DOHH2 (cell line): ENCODE measurements at regions not wholly inside any gene's neighbourhood (a gene's known extent, or its start where the extent isn't known, plus 50 kb on each side); places are given as distances from the start of the nearest gene placed in this dataset.
"Not testable (repeated sequence)": the region's sequence is repeated elsewhere in the genome, so short reads cannot be mapped to it uniquely, and the experiment has no call there.

Experiments
- H3F3A ChIP-seq: fragments of 200-600 bp; sonication (generic), shearing (Covaris generic); 2 replicates; pipeline ENCODE4 v1.6.0; 2016; ENCODE audit warnings: antibody characterized with exemption, mild to moderate bottlenecking; ENCODE audit not compliant: control insufficient read depth, insufficient read depth
- H3K27ac ChIP-seq: fragments of 200-600 bp; sonication (generic); 2 replicates; pipeline ENCODE4 v1.5.1; 2014; ENCODE audit warnings: low read depth, mild to moderate bottlenecking, low read length, moderate library complexity
- H3K27me3 ChIP-seq: fragments of 200-600 bp; sonication (generic); 2 replicates; pipeline ENCODE4 v1.6.1; 2014; ENCODE audit warnings: mild to moderate bottlenecking, low read length, mixed read lengths; ENCODE audit not compliant: control insufficient read depth
- H3K36me3 ChIP-seq: fragments of 200-600 bp; sonication (generic); 2 replicates; pipeline ENCODE4 v1.6.1; 2014; ENCODE audit warnings: mild to moderate bottlenecking, low read length, moderate library complexity, mixed read lengths; ENCODE audit not compliant: control insufficient read depth
- H3K4me1 ChIP-seq: fragments of 200-600 bp; sonication (generic); 2 replicates; pipeline ENCODE4 v1.6.1; 2014; ENCODE audit warnings: mild to moderate bottlenecking, low read length, mixed read lengths; ENCODE audit not compliant: control insufficient read depth
- H3K4me2 ChIP-seq: fragments of 200-600 bp; sonication (generic); 2 replicates; pipeline ENCODE4 v1.6.0; 2014; ENCODE audit warnings: mild to moderate bottlenecking, low read length, moderate library complexity
- H3K4me3 ChIP-seq: fragments of 200-600 bp; sonication (generic); 2 replicates; pipeline ENCODE4 v1.5.1; 2014; ENCODE audit warnings: mild to moderate bottlenecking, low read length, mixed read lengths
- H3K79me2 ChIP-seq: fragments of 200-600 bp; sonication (generic); 2 replicates; pipeline ENCODE4 v1.6.1; 2014; ENCODE audit warnings: mild to moderate bottlenecking, low read length, mixed read lengths; ENCODE audit not compliant: control insufficient read depth
- H3K9me2 ChIP-seq: fragments of 200-600 bp; sonication (generic); replicated peaks from 2 replicates; pipeline ENCODE4 v1.6.1; 2014; ENCODE audit warnings: mild to moderate bottlenecking, low read length, mixed read lengths; ENCODE audit not compliant: control insufficient read depth
- H3K9me3 ChIP-seq: fragments of 200-600 bp; sonication (generic); 2 replicates; pipeline ENCODE4 v1.6.1; 2014; ENCODE audit warnings: antibody characterized with exemption, low read length, mixed read lengths; ENCODE audit not compliant: control insufficient read depth, insufficient read depth
- H4K20me1 ChIP-seq: fragments of 200-600 bp; sonication (generic); 2 replicates; pipeline ENCODE4 v1.6.0; 2014; ENCODE audit warnings: low read depth, mild to moderate bottlenecking, antibody characterized with exemption, low read length, moderate library complexity; ENCODE audit not compliant: control insufficient read depth, insufficient read depth
- EZH2phosphoT487 ChIP-seq: fragments of 200-600 bp; sonication (generic); IDR thresholded peaks from 2 replicates; pipeline ENCODE4 v1.6.1; 2017; ENCODE audit warnings: borderline replicate concordance, mild to moderate bottlenecking, antibody characterized with exemption, low read length, moderate library complexity, mixed read lengths
- TF ChIP-seq, protein P1 (sequence below): fragments of 200-600 bp; sonication (generic); IDR thresholded peaks from one replicate; pipeline ENCODE4 v1.5.1; 2014; ENCODE audit warnings: antibody characterized with exemption, mild to moderate bottlenecking, low read depth, low read length; ENCODE audit not compliant: poor library complexity, severe bottlenecking

DNA sequence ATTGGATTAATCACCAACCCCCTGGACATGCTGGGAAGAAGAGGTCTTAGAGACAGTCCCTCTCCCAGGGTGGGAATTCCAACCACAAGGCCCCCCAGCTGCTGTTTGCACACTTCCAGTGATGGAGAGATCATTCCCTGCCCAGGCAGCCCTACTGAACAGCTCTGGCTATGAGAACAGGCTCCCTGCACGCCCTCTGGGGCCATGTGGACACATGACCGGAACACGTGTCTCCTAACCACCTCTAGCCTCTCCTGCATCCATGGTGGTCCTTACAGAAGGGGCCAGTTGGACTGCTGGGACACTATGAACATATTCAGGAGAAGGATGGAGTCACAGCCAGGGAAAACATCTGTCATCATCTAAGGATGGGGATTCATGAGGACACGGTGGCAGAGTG lies 196.2 kb downstream of the MN1 start:
- no peaks in the 10 kb centered on the region for H3K36me3 ChIP-seq
- H3K9me3 ChIP-seq, result no peaks in the 10 kb centered on the region
- no peak overlapping the region for H3K4me3 ChIP-seq
- H3F3A ChIP-seq, result no peaks in the 10 kb centered on the region
- no peak overlapping the region for H3K27ac ChIP-seq
- H3K4me2 ChIP-seq, result no peak overlapping the region
- TF ChIP-seq, protein P1, sequence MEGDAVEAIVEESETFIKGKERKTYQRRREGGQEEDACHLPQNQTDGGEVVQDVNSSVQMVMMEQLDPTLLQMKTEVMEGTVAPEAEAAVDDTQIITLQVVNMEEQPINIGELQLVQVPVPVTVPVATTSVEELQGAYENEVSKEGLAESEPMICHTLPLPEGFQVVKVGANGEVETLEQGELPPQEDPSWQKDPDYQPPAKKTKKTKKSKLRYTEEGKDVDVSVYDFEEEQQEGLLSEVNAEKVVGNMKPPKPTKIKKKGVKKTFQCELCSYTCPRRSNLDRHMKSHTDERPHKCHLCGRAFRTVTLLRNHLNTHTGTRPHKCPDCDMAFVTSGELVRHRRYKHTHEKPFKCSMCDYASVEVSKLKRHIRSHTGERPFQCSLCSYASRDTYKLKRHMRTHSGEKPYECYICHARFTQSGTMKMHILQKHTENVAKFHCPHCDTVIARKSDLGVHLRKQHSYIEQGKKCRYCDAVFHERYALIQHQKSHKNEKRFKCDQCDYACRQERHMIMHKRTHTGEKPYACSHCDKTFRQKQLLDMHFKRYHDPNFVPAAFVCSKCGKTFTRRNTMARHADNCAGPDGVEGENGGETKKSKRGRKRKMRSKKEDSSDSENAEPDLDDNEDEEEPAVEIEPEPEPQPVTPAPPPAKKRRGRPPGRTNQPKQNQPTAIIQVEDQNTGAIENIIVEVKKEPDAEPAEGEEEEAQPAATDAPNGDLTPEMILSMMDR, result no peak
- no peak for TF ChIP-seq EZH2phosphoT487
- H3K27me3 ChIP-seq, result no peaks in the 10 kb centered on the region
- no peaks in the 10 kb centered on the region for H3K79me2 ChIP-seq
- no peaks in the 10 kb centered on the region for H3K4me1 ChIP-seq
- H4K20me1 ChIP-seq, result no peaks in the 10 kb centered on the region
- no peaks in the 10 kb centered on the region for H3K9me2 ChIP-seq

DNA sequence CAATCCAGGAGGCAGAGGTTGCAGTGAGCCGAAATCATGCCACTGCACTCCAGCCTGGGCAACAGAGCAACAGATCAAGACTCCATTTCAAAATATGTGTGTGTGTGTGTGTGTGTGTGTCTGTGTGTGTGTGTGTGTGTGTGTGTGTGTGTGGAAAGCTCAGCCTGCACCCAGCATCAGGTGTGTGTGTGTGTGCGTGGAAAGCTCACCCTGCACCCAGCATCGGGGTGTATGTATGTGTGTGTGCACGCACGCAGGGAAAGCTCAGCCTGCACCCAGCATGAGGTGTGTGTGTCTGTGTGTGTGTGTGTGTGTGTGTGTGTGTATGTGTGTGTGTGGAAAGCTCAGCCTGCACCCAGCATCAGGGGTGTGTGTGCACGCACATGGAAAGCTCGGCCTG lies 193.8 kb downstream of the MN1 start:
- not testable (repeated sequence) for H3K9me2 ChIP-seq, H3F3A ChIP-seq, H3K27ac ChIP-seq, H3K27me3 ChIP-seq, H3K4me1 ChIP-seq, H4K20me1 ChIP-seq, H3K4me2 ChIP-seq, H3K4me3 ChIP-seq, H3K9me3 ChIP-seq, H3K79me2 ChIP-seq, H3K36me3 ChIP-seq

DNA sequence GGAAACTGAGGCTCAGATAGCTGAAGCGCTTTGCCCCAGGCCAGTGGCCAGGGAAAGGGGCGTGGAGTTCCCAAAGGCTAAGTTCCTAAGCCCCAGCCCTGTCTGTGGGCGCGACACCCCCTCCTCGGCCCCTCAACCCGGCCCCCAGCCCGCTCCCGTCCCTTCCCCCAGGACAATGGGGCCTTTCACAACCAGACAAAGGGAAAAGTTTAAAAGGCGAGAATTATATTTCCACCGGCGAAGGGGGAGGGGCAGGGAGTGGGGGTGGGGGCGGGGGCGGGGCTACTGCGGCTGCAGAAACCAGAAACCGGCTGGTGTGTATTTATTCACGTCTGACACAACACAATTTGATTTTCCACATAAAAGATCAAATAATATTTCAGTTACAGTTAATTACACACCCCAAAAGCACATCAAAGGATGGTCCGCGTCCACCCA lies 192.1 kb downstream of the MN1 start:
- TF ChIP-seq, protein P1, result no peak
- no peak for TF ChIP-seq EZH2phosphoT487

DNA sequence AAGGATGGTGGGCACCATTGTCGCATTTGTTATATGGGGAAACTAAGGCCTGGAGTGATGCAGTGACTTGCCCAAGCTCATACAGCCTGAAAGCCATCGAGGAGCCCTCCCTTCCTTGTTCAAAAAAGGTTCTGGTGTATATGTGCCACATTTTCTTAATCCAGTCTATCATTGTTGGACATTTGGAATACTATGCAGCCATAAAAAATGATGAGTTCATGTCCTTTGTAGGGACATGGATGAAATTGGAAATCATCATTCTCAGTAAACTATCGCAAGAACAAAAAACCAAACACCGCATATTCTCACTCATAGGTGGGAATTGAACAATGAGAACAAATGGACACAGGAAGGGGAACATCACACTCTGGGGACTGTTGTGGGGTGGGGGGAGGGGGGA lies 191.4 kb downstream of the MN1 start:
- H3K79me2 ChIP-seq, H3K27me3 ChIP-seq, H3K4me2 ChIP-seq, H3K4me1 ChIP-seq, H3F3A ChIP-seq, H3K27ac ChIP-seq, H3K9me3 ChIP-seq, H3K9me2 ChIP-seq, H3K36me3 ChIP-seq, H4K20me1 ChIP-seq, H3K4me3 ChIP-seq: not testable (repeated sequence)

More for the DNA sequence above, 192.1 kb downstream of the MN1 start:
- Histone ChIP-seq H3K4me3 (no peak overlapping the region), H3K27ac (no peak overlapping the region), H4K20me1 (no peaks in the 10 kb centered on the region), H3K36me3 (no peaks in the 10 kb centered on the region), H3K9me3 (no peaks in the 10 kb centered on the region), H3F3A (no peaks in the 10 kb centered on the region), H3K79me2 (no peaks in the 10 kb centered on the region), H3K4me2 (no peak overlapping the region), H3K4me1 (no peaks in the 10 kb centered on the region), H3K27me3 (no peaks in the 10 kb centered on the region), H3K9me2 (no peaks in the 10 kb centered on the region)
